ENCODE measurements at regions not wholly inside any gene's neighbourhood (a gene's known extent, or its start where the extent isn't known, plus 50 kb on each side); places are given as distances from the start of the nearest gene placed in this dataset.

DNA sequence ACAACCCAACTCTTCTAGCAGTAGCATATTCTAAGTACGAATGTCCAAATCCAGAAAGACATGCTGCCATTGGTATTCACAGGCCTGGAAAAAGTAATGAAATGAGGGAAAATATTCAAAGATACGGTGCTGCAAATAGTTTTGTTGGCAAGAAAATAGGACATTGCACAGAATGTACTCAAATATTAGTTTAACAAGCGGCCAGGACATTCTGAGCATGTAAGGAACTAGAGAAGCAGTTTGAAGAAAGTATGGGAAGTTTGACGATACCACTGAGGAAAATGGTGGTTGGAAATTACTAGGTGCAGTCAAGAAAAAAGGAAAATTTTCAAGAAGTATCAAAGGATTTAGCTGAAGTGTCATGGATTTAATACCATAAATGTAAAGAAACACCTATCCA is 468.0 kb upstream of the GRIN3A start:
- TF ChIP-seq ZNF274 (IDR thresholded peaks at IDR 0.05; ENCODE audit: low read depth, low read length): no peak
- TF ChIP-seq YY1 (IDR thresholded peaks at IDR 0.05; ENCODE audit: insufficient read depth, insufficient read length): no peak
- TF ChIP-seq SUZ12 (IDR thresholded peaks at IDR 0.05; ENCODE audit: extremely low read depth, insufficient read depth, insufficient read length): no peak

Data from NT2/D1 (cell line).